Loucy (cell line): ENCODE measurements at regions not wholly inside any gene's neighbourhood (a gene's known extent, or its start where the extent isn't known, plus 50 kb on each side); places are given as distances from the start of the nearest gene placed in this dataset.

Experiments
- H2AFZ ChIP-seq: fragments of 200-600 bp; sonication (generic); 2 replicates; pipeline ENCODE4 v1.6.0; 2016; ENCODE audit warnings: antibody characterized with exemption, mild to moderate bottlenecking, low read length, moderate library complexity
- H3F3A ChIP-seq: fragments of 200-600 bp; 2 replicates; pipeline ENCODE4 v1.6.0; 2016; ENCODE audit warnings: antibody characterized with exemption, low read depth, mild to moderate bottlenecking
- H3K27me3 ChIP-seq: fragments of 200-600 bp; sonication (generic); 2 replicates; pipeline ENCODE4 v1.6.1; 2014; ENCODE audit warnings: low read length, mild to moderate bottlenecking; ENCODE audit not compliant: insufficient read depth, poor library complexity, severe bottlenecking
- H3K36me3 ChIP-seq: fragments of 200-600 bp; sonication (generic); 2 replicates; pipeline ENCODE4 v1.6.1; 2016; ENCODE audit warnings: low read length; ENCODE audit not compliant: insufficient read depth
- H3K4me1 ChIP-seq: fragments of 200-600 bp; sonication (generic); 2 replicates; pipeline ENCODE4 v1.5.1; 2014; ENCODE audit warnings: low read length, mild to moderate bottlenecking; ENCODE audit not compliant: insufficient read depth, poor library complexity, severe bottlenecking
- H3K4me2 ChIP-seq: fragments of 200-600 bp; sonication (generic); 2 replicates; pipeline ENCODE4 v1.6.0; 2014; ENCODE audit warnings: antibody characterized with exemption, low read length, low read depth, mild to moderate bottlenecking; ENCODE audit not compliant: poor library complexity, severe bottlenecking
- H3K4me3 ChIP-seq: fragments of 200-600 bp; sonication (generic); 2 replicates; pipeline ENCODE4 v1.5.1; 2014; ENCODE audit warnings: low read length, mild to moderate bottlenecking, mixed read lengths; ENCODE audit not compliant: poor library complexity, severe bottlenecking
- H3K79me2 ChIP-seq: fragments of 200-600 bp; sonication (generic); 2 replicates; pipeline ENCODE4 v1.6.1; 2014; ENCODE audit warnings: low read length; ENCODE audit not compliant: insufficient read depth
- H3K9ac ChIP-seq: fragments of 200-600 bp; sonication (generic); 2 replicates; pipeline ENCODE4 v1.6.0; 2014; ENCODE audit warnings: mild to moderate bottlenecking, low read depth, low read length, moderate library complexity; ENCODE audit not compliant: poor library complexity, severe bottlenecking
- H3K9me2 ChIP-seq: fragments of 200-600 bp; sonication (generic); replicated peaks from 2 replicates; pipeline ENCODE4 v1.6.1; 2016; ENCODE audit warnings: low read depth, low read length, mixed read lengths
- H3K9me3 ChIP-seq: fragments of 200-600 bp; sonication (generic); 2 replicates; pipeline ENCODE4 v1.6.1; 2014; ENCODE audit warnings: mild to moderate bottlenecking, antibody characterized with exemption, low read length, low read depth; ENCODE audit not compliant: insufficient read depth
- H4K20me1 ChIP-seq: fragments of 200-600 bp; sonication (generic); 2 replicates; pipeline ENCODE4 v1.6.0; 2014; ENCODE audit warnings: antibody characterized with exemption, low read length, mild to moderate bottlenecking; ENCODE audit not compliant: insufficient read depth, poor library complexity, severe bottlenecking
- EZH2phosphoT487 ChIP-seq: fragments of 200-600 bp; IDR thresholded peaks from 2 replicates; pipeline ENCODE4 v1.6.1; 2018; ENCODE audit warnings: antibody characterized with exemption, mild to moderate bottlenecking, moderate library complexity, borderline replicate concordance
- TF ChIP-seq, protein P1 (sequence below): fragments of 200-600 bp; sonication (generic); conservative IDR thresholded peaks from 2 replicates; pipeline ENCODE4 v1.5.1; 2014; ENCODE audit warnings: mild to moderate bottlenecking, antibody characterized with exemption, low read length

DNA sequence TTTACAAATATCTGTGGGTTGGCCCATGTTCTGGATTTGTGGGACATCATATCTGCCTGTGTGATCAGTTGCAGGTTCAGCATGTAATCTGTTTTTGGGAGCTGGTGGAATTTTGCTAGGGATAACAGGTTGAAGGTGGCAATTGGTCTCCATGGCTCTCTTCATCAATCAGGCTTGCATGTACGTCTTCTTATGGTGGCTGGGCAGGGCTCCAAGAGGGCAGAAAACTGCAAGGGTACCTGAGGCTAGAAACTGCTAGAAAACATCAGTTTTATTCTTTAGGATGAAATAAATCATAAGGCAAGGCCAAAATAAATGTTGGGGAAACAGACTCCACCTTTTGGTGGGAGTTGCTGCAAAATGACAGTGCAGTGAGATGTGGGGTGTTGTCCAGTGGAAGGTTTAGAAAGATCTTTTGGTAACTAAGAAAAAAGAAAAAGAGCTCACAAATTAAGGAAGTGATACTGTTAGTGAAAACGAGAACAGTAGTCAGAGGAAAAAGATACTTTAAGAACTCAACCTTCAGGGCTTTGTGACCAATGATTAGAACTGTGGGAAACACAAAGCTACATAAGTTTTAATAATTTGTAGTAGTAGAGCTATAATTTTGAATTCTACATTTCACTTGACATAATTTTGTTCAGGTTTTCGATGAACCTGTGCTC lies 300.7 kb upstream of the IZUMO3 start:
- Histone ChIP-seq H4K20me1 (no peaks in the 10 kb centered on the region), H3K9me2 (no peaks in the 10 kb centered on the region), H3K27me3 (no peaks in the 10 kb centered on the region), H3K36me3 (no peaks in the 10 kb centered on the region), H3K4me2 (no peak overlapping the region), H3K79me2 (no peaks in the 10 kb centered on the region), H3K9ac (no peak overlapping the region), H3K4me3 (no peak overlapping the region), H3F3A (no peaks in the 10 kb centered on the region), H3K4me1 (no peaks in the 10 kb centered on the region), H3K9me3 (no peaks in the 10 kb centered on the region), H2AFZ (no peak overlapping the region)
- TF ChIP-seq, protein P1, sequence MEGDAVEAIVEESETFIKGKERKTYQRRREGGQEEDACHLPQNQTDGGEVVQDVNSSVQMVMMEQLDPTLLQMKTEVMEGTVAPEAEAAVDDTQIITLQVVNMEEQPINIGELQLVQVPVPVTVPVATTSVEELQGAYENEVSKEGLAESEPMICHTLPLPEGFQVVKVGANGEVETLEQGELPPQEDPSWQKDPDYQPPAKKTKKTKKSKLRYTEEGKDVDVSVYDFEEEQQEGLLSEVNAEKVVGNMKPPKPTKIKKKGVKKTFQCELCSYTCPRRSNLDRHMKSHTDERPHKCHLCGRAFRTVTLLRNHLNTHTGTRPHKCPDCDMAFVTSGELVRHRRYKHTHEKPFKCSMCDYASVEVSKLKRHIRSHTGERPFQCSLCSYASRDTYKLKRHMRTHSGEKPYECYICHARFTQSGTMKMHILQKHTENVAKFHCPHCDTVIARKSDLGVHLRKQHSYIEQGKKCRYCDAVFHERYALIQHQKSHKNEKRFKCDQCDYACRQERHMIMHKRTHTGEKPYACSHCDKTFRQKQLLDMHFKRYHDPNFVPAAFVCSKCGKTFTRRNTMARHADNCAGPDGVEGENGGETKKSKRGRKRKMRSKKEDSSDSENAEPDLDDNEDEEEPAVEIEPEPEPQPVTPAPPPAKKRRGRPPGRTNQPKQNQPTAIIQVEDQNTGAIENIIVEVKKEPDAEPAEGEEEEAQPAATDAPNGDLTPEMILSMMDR, result no peak
- no peak for TF ChIP-seq EZH2phosphoT487

DNA sequence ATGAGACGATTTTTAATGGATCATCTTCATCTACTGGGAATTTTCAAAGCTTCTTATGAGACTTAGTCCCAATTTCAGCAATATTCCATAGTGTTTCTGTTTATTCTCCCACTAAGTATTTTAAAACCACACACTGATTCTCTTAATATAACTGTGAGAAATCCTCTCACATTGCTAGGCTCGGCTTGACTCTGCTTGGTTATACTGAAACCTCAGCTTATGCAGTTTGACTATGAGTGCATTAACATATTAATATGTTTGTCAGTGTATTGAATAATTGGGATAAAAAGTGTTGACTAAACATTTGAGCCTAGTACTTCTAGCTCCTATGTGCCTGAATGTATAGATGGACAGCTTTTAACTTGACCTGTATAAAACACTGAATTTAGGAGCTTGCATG lies 298.5 kb upstream of the IZUMO3 start:
- no peaks in the 10 kb centered on the region for H3K9me2 ChIP-seq
- no peak overlapping the region for H3K4me3 ChIP-seq
- H3K9ac ChIP-seq, result no peak overlapping the region
- no peaks in the 10 kb centered on the region for H3K9me3 ChIP-seq
- no peak overlapping the region for H2AFZ ChIP-seq
- no peaks in the 10 kb centered on the region for H3K36me3 ChIP-seq
- no peaks in the 10 kb centered on the region for H3K27me3 ChIP-seq
- TF ChIP-seq, protein P1, result no peak
- TF ChIP-seq EZH2phosphoT487, result no peak
- no peaks in the 10 kb centered on the region for H4K20me1 ChIP-seq
- no peaks in the 10 kb centered on the region for H3F3A ChIP-seq
- H3K4me1 ChIP-seq, result no peaks in the 10 kb centered on the region
- H3K79me2 ChIP-seq, result no peaks in the 10 kb centered on the region
- no peak overlapping the region for H3K4me2 ChIP-seq

DNA sequence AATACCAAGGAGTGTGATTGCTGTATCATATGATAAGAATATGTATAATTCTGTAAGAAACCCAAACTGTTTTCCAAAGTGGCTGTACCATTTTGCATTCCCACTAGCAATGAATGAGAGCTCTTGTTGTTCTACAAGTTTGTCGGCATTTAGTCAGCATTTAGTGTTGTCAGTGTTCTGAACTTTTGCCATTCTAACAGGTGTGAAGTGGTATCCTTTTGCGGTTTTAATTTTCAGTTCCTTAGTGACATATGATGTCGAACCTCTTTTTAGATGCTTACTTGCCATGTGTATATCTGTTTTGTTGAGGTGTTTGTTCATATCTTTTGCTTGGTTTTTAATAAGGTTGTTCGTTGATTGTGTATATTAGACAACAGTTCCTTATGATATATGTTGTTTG lies 296.3 kb upstream of the IZUMO3 start:
- H3K4me1 ChIP-seq, result no peaks in the 10 kb centered on the region
- TF ChIP-seq, protein P1, result no peak
- no peak for TF ChIP-seq EZH2phosphoT487
- H3F3A ChIP-seq, result no peaks in the 10 kb centered on the region
- H4K20me1 ChIP-seq, result no peaks in the 10 kb centered on the region
- H3K9me2 ChIP-seq, result no peaks in the 10 kb centered on the region
- no peak overlapping the region for H3K9ac ChIP-seq
- no peaks in the 10 kb centered on the region for H3K9me3 ChIP-seq
- no peak overlapping the region for H2AFZ ChIP-seq
- H3K36me3 ChIP-seq, result no peaks in the 10 kb centered on the region
- no peak overlapping the region for H3K4me3 ChIP-seq
- no peak overlapping the region for H3K4me2 ChIP-seq
- no peaks in the 10 kb centered on the region for H3K79me2 ChIP-seq
- no peaks in the 10 kb centered on the region for H3K27me3 ChIP-seq
